ENCODE measurements at regions not wholly inside any gene's neighbourhood (a gene's known extent, or its start where the extent isn't known, plus 50 kb on each side); places are given as distances from the start of the nearest gene placed in this dataset.

DNA sequence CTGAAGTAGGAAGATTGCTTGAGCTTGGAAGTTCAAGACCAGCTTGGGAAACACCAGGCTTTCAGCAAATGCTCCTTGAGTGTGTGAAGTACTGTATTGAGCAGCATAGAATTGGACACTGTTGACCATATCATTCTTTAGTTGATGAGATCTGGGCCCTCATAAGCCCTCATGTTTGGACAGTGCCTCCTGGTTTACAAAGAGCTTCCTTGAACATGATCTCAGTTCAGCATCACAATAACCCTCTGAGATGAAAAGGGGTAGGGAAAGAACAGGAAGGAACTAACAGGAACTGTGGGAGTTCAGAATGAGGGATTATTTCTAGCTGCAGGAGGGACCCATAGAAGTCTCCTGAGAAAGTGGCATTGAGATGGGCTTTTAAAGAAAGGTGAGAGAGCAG, 153.2 kb downstream of the C12orf75 start:
- TF ChIP-seq GATA2 (IDR thresholded peaks at IDR 0.05; ENCODE audit: low read depth, low read length) (no peak), GATA3 (IDR thresholded peaks at IDR 0.05; ENCODE audit: low read depth, low read length) (no peak)

All from SH-SY5Y (cell line).